ENCODE measurements at regions not wholly inside any gene's neighbourhood (a gene's known extent, or its start where the extent isn't known, plus 50 kb on each side); places are given as distances from the start of the nearest gene placed in this dataset.

GRCh38 chr7:80403686-80404241, 108.1 kb downstream of the GNAT3 start:
- no peak for DNase-seq (ENCODE audit: low read depth)

GRCh38 chr7:80401708-80402107, 110.2 kb downstream of the GNAT3 start:
- DNase-seq (ENCODE audit: low read depth), result no peak

DNA sequence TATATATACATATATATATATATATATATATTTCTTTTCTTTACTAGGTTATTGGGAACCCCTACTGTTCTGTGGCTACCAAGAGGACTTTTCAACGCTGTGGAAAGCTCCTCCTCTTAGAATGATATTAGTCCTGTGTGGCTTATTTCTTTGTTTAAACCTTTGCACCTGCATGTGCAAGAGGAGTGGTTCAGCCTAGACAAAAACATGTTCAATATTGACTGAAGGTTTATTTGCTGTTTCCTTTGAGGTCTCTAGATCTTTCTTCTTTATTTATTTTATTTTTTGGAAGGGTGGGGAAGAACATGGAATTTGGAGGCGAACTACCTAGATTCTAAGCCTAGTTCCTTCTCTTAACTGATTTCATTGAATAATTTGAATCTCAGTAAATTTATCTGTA, 118.1 kb downstream of the GNAT3 start:
- no peak for DNase-seq (ENCODE audit: low read depth)

DNA sequence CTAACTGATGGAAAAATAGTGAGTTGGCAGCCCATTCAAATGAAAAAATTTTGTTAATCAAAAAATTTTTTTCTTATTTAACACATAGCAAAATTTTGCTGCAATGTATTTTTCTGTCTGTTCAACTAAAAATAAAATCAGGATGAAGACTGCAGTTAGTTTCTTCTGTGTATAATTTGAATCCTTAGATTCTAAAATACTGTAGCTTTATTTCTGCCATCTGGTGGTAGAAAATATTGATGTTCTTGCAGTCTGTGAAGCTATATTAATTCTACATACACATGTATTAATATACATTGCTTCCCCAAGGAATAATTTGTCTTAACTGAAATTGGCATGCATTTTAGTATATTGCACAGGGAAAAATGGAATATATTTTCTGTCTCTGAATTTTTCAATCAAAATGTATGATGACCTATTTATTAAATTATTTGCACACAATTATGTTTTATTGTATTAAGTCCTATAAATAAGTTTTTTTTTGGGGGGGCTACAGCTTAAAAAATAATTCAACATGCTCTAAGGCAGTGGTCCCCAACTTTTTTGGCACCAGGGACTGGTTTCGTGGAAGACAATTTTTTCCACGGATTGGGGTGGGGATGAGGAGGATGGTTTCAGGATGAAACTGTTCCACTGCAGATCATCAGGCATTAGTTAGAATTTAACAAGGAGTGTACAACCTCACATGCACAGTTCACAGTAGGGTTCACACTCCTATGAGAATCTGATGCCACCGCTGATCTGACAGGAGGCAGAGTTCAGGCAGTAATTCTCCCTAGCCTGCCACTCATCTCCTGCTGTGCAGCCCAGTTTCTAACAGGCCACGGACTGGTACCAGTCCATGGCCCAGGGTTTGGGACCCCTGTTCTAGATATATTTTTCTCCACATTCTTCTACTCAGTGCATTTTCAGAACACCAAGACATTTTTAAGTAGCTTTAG, 119.4 kb downstream of the GNAT3 start:
- DNase-seq (ENCODE audit: low read depth), result no peak

DNA sequence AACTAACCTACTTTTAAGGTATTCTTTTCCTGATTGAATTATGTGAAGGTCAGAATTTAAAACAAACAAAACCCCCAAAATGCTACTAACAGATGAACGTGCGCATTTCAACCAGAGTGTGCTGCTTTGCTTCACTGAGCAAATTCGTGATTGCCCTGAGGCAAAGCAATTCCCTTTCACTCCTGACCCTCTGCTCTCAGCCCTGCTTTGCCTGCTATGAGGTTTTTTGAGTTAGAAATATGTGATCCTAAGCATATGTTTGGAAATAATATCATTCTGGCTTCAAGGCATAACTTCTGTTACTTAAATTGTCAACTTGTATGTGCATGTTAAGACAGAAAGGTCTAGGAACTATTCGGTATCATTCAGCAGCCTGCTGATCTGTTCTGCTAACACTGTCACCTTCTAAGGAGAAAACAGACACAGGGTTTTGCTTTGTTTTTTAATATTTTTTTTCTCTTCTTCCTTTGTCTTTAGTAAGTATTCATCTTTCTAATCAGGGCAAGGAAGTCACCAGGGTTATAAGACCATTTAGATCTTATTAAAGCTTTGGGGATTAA, 124.2 kb downstream of the GNAT3 start:
- DNase-seq (ENCODE audit: low read depth), result no peak

DNA sequence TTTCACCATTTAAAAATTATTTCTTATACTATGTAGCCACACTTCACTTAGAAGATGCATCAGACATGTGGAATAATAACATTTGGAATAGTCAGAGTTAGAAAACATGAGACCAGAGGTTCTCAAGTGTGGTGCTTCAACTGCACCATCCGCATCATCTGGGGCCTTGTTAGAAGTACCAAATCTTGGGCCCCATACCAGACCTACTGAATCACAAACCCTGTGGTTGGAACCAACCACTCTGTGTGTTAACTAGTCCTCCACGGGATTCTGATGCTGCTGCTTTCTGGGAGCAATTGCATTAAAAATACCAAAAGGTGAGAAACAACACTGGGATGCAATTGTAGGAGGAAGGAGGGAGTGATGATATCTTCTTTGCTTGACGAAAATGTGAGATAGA, 125.2 kb downstream of the GNAT3 start:
- peak; percentile 38 for DNase-seq (ENCODE audit: low read depth)

DNA sequence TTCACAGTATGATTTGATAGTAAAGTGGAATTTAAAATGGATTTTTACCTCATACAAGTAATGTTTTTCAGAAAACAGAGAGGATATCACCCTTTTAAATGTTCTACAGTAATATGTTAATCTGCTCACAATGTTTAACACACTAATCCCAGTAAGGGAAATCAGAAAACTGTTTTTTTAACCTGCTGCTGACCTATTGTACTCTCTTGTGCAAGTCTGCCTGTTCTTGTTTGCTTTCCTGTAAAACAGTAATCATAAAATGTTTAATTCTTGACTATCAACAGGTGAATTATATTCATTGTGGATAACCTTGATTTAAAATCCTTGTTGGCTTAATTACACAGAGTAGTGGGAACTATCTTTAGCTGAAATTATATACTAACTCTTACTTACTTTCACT, 126.4 kb downstream of the GNAT3 start:
- no peak for DNase-seq (ENCODE audit: low read depth)

DNA sequence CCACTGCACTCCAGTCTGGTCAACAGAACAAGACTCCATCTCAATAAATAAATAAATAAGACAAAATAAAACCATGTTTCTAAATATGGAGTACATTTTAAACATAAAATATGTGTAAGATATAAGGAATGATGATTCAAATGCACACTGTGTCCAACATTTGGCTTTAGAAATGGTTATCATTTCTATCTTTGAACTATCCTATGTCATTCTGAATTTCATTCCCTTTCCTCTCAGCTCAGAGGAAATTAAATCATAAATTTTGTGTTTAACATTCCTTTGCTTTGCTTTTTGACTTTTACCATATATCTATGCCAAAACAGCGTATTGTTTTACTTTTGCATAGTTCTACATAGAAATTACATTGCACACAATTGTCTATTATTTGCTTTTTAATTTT, 130.9 kb downstream of the GNAT3 start:
- no peak for DNase-seq (ENCODE audit: low read depth)

GRCh38 chr7:80379034-80379982, 132.6 kb downstream of the GNAT3 start:
- DNase-seq (ENCODE audit: low read depth), result peak; percentile 38

DNA sequence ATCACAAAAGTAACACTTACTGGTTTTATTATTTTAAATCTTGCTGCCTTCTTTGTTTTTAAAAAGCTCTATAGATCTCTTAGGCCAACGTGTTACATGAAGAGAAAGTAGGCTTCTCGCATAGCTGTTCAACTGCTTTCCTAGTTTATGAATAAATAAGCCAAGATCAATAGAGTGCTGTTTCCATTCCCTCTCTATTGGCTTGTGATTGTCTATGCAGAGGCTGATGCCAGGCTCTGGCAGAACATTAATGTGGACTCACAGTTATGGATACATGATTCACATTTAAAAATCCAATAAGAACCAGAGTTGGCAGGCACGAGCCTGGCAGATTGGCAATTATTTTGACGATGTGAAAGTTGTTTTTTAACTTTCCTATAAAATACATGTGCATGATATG, 137.5 kb downstream of the GNAT3 start:
- no peak for DNase-seq (ENCODE audit: low read depth)

DNA sequence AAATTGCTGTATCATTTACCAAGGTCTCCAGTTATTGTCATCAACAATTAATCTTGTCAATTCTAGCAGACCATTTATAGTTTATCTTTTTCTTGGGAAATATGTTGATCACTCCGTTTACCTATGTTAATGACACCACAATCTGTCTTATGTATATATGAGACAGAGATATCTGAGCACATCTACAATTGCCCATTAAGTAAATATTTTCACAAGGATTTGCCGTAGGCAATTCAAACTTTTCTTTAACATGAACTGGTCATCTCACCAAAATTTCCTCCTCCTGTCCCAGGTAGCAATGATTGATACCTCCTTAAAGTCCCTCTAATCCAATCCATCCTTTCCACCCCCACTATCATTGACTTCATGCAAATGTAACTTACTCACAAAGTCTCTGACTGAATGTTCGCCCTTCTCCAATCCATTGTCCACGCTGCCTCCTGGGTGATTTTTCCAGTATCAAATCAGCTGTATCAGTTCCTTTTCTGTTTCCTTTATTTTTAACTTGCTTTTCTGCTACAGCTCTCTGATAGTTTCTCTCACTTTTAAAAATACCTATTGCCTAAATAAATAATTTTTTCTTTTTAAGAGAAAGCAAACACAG, 138.3 kb downstream of the GNAT3 start:
- no peak for DNase-seq (ENCODE audit: low read depth)

- peak; percentile 62 for DNase-seq (ENCODE audit: low read depth)
Measured at GRCh38 chr7:80372415-80372814, 139.4 kb downstream of the GNAT3 start.

DNA sequence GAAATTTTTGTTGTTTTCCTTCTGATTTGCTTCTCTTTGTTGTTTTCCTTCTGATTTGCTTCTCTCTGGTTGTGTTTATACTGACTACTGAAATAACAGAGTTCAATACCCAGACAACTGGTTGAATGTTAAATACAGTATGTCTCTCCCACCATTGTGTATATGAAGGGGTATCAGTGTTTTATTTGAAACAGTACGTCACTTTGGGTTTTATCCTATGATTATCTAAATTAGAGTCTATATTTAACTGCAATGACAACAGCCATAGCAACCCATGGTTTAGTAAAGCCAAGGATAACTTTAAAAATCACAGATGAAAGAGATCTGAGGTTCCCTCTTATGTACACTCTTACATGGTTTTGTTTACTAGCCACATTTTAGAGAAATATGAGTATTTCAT, 141.3 kb downstream of the GNAT3 start:
- no peak for DNase-seq (ENCODE audit: low read depth)

DNA sequence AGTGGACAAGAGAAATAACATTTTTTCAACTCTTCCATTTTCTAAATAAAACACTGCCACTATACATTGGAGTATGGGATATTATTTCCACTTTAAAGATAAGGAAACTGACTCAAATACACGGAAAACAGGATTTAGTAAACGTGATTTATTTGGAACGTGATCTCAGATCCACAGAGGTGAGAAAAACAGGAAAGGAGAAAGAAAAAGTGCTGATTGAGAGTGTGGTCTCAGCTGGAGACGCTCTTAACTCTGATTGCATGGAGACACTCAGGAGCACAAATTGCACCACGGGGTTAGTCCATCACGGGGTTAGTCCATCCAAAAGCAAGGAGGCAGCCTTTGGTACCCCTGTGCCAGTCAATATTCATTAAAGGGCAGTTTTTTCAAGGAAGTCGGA, 142.5 kb downstream of the GNAT3 start:
- no peak for DNase-seq (ENCODE audit: low read depth)

DNA sequence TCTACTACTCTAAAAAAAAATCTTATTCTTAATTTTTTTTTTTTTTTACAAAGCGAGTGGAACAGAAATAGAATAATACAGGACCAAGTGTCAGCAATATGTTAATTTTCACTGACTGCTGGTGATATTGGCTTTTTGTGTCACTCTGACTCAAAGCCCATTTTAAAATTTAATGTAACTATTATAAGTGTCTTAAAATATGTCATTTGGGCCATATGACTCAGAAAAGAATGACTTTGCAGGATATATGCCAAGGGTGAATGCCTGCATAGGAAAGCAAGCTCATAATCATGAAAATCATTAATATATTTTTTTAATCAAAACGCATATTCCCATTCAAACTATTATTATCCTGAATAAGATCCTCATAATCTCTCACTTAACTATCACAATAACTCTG, 149.2 kb downstream of the GNAT3 start:
- no peak for DNase-seq (ENCODE audit: low read depth)

GRCh38 chr7:80362010-80362618, 149.8 kb downstream of the GNAT3 start:
- DNase-seq (ENCODE audit: low read depth), result no peak

DNA sequence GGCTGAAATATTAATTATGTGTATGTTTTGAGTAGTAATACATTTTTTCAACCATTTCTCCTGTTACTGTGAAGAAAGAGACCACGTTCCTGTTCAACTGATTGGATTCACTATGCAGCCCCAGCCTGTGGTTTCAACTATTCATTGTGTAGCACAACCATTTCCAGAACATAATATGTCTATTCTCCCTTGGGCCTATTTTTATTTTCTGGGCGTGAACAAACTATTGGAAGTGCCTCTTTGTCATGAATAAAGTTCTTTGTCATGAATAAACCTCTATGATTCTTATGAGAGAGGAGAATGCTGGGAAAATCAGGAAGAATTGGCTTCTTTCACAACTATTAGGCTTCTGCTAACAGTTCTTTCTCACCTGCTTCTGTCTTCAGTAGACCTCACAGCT, 152.4 kb downstream of the GNAT3 start:
- DNase-seq (ENCODE audit: low read depth), result no peak

- no peak for DNase-seq (ENCODE audit: low read depth)
Measured at GRCh38 chr7:80359029-80359428, 152.8 kb downstream of the GNAT3 start.

DNA sequence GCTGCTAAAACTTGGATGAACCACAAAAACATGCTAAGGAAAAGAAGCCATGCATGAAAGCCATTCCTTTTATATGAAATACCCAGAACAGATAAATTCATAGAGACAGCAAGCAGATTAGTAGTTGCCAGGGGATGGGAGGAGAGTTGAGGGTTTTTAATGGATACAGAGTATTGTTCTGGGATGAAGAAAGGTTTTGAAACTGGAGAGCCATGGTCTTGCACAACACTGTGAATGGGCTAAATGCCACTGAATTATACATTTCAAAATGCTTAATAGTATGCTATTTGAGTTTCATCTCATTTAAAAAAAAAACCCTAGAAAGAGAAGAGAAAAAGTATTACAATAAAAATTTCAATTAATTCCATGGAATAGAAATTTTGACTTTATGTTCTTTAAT, 154.3 kb downstream of the GNAT3 start:
- DNase-seq (ENCODE audit: low read depth), result no peak

- no peak for DNase-seq (ENCODE audit: low read depth)
Measured at GRCh38 chr7:80350430-80350829, 161.4 kb downstream of the GNAT3 start.

DNA sequence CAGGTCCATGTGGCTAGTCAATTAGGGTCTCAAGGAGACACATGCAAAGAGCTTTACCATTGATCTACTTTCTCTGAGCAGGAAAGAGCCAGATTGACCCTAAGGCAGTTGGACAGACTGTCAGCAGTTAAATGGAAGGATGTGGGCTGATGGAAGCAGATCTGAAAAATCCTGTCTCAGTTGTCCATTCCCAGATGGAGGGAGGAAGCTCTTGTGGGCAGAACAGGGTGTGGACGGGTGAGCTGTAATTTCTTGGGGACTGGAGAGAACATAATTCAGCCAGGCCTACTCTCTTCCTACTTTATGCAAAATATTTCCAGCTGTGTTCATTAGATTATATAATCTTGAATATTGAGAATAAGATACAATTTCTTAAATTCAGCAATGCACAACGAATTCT, 163.6 kb downstream of the GNAT3 start:
- DNase-seq (ENCODE audit: low read depth), result no peak
